GM19351 (cell line): ENCODE measurements at regions not wholly inside any gene's neighbourhood (a gene's known extent, or its start where the extent isn't known, plus 50 kb on each side); places are given as distances from the start of the nearest gene placed in this dataset.
"Not testable (repeated sequence)": the region's sequence is repeated elsewhere in the genome, so short reads cannot be mapped to it uniquely, and the experiment has no call there.

Experiments
- ATAC-seq: cut with Tn5 transposase; IDR thresholded peaks from one replicate; pipeline ENCODE4 v1.9.1; 2021; ENCODE audit warnings: mild to moderate bottlenecking, moderate library complexity; ENCODE audit not compliant: unreplicated experiment

GRCh38 chr5:90338712-90339372 lies 70.7 kb downstream of the CETN3 start:
- ATAC-seq = peak; percentile 88

- ATAC-seq = no peak
Measured at GRCh38 chr5:90337449-90338052, 72.0 kb downstream of the CETN3 start.

GRCh38 chr5:90336752-90337151 lies 72.8 kb downstream of the CETN3 start:
- no peak for ATAC-seq

GRCh38 chr5:90334741-90335140 lies 74.8 kb downstream of the CETN3 start:
- no peak for ATAC-seq

GRCh38 chr5:90329911-90330310 lies 79.6 kb downstream of the CETN3 start:
- ATAC-seq = peak; percentile 49

- no peak for ATAC-seq
Measured at GRCh38 chr5:90326995-90327394, 82.6 kb downstream of the CETN3 start.

GRCh38 chr5:90325093-90325492 lies 84.5 kb downstream of the CETN3 start:
- no peak for ATAC-seq

GRCh38 chr5:90320348-90320747 lies 89.2 kb downstream of the CETN3 start:
- not testable (repeated sequence) for ATAC-seq

- ATAC-seq = no peak
Measured at GRCh38 chr5:90312027-90312426, 97.5 kb downstream of the CETN3 start.

GRCh38 chr5:90311401-90311800 lies 98.2 kb downstream of the CETN3 start:
- ATAC-seq = no peak

- no peak for ATAC-seq
Measured at GRCh38 chr5:90308787-90309585, 100.6 kb downstream of the CETN3 start.

- no peak for ATAC-seq
Measured at GRCh38 chr5:90307782-90308181, 101.8 kb downstream of the CETN3 start.

- ATAC-seq = no peak
Measured at GRCh38 chr5:90307322-90307721, 102.2 kb downstream of the CETN3 start.

- no peak for ATAC-seq
Measured at GRCh38 chr5:90306613-90307012, 102.9 kb downstream of the CETN3 start.

- ATAC-seq = no peak
Measured at GRCh38 chr5:90305041-90305720, 104.4 kb downstream of the CETN3 start.

- peak; percentile 54 for ATAC-seq
Measured at GRCh38 chr5:90301248-90301647, 108.3 kb downstream of the CETN3 start.

- no peak for ATAC-seq
Measured at GRCh38 chr5:90297045-90297764, 112.4 kb downstream of the CETN3 start.

- no peak for ATAC-seq
Measured at GRCh38 chr5:90294604-90295003, 115.0 kb downstream of the CETN3 start.

GRCh38 chr5:90293931-90294330 lies 115.6 kb downstream of the CETN3 start:
- ATAC-seq = no peak

GRCh38 chr5:90290648-90291047 lies 118.9 kb downstream of the CETN3 start:
- no peak for ATAC-seq

- no peak for ATAC-seq
Measured at GRCh38 chr5:90289837-90290236, 119.7 kb downstream of the CETN3 start.
